HS-27A (cell line): ENCODE measurements at regions not wholly inside any gene's neighbourhood (a gene's known extent, or its start where the extent isn't known, plus 50 kb on each side); places are given as distances from the start of the nearest gene placed in this dataset.

Experiments used
- DNase-seq: peaks from one replicate; pipeline ENCODE4 v3.0.0-alpha.2; 2012; ENCODE audit warnings: low read depth, missing footprints

GRCh38 chr9:23542438-23542837 lies 283.6 kb downstream of the ELAVL2 start:
- no peak for DNase-seq

- DNase-seq = no peak
These were observed 283.1 kb downstream of the ELAVL2 start for GRCh38 chr9:23542927-23543326.

- DNase-seq = no peak
These were observed 282.6 kb downstream of the ELAVL2 start for GRCh38 chr9:23543419-23543818.

- no peak for DNase-seq
These were observed 280.3 kb downstream of the ELAVL2 start for GRCh38 chr9:23545728-23546127.

GRCh38 chr9:23551311-23551721 lies 274.7 kb downstream of the ELAVL2 start:
- no peak for DNase-seq

- DNase-seq = no peak
These were observed 273.9 kb downstream of the ELAVL2 start for GRCh38 chr9:23551929-23552707.

GRCh38 chr9:23552876-23553601 lies 273.0 kb downstream of the ELAVL2 start:
- DNase-seq = no peak

GRCh38 chr9:23554686-23555085 lies 271.4 kb downstream of the ELAVL2 start:
- no peak for DNase-seq

- no peak for DNase-seq
These were observed 270.2 kb downstream of the ELAVL2 start for GRCh38 chr9:23555851-23556250.

- DNase-seq = no peak
These were observed 269.6 kb downstream of the ELAVL2 start for GRCh38 chr9:23556459-23556858.

- no peak for DNase-seq
These were observed 268.4 kb downstream of the ELAVL2 start for GRCh38 chr9:23557689-23558088.

- DNase-seq = no peak
These were observed 266.5 kb downstream of the ELAVL2 start for GRCh38 chr9:23559522-23559921.

GRCh38 chr9:23563517-23563916 lies 262.5 kb downstream of the ELAVL2 start:
- no peak for DNase-seq

- no peak for DNase-seq
These were observed 258.4 kb downstream of the ELAVL2 start for GRCh38 chr9:23567516-23568165.

- DNase-seq = no peak
These were observed 254.5 kb downstream of the ELAVL2 start for GRCh38 chr9:23571414-23572104.

GRCh38 chr9:23573800-23574199 lies 252.2 kb downstream of the ELAVL2 start:
- no peak for DNase-seq

- no peak for DNase-seq
These were observed 248.4 kb downstream of the ELAVL2 start for GRCh38 chr9:23577611-23578010.

GRCh38 chr9:23581931-23582330 lies 244.1 kb downstream of the ELAVL2 start:
- no peak for DNase-seq

- DNase-seq = no peak
These were observed 243.2 kb downstream of the ELAVL2 start for GRCh38 chr9:23582836-23583235.

- DNase-seq = no peak
These were observed 239.1 kb downstream of the ELAVL2 start for GRCh38 chr9:23586906-23587305.

- no peak for DNase-seq
These were observed 238.6 kb downstream of the ELAVL2 start for GRCh38 chr9:23587433-23587832.

- no peak for DNase-seq
These were observed 238.1 kb downstream of the ELAVL2 start for GRCh38 chr9:23587903-23588302.
